ENCODE measurements at regions not wholly inside any gene's neighbourhood (a gene's known extent, or its start where the extent isn't known, plus 50 kb on each side); places are given as distances from the start of the nearest gene placed in this dataset.

GRCh38 chr2:157149270-157149669 is 108.2 kb upstream of the GALNT5 start:
- no peaks in the 10 kb centered on the region for H3K27me3 Mint-ChIP-seq (ENCODE audit: insufficient read depth)
- H3K27ac Mint-ChIP-seq: no peak overlapping the region
- no peak for TF ChIP-seq CTCF (IDR thresholded peaks at IDR 0.05)
- H3K36me3 Mint-ChIP-seq (ENCODE audit: low read depth): no peaks in the 10 kb centered on the region
- peaks cover 31% of the 10 kb centered on the region for H3K4me1 Mint-ChIP-seq (ENCODE audit: low read depth)
- H3K9me3 Mint-ChIP-seq: no peaks in the 10 kb centered on the region
- H3K4me3 Mint-ChIP-seq: no peak overlapping the region
- DNase-seq: no peak

GRCh38 chr2:157150747-157151146 is 106.8 kb upstream of the GALNT5 start:
- no peak for TF ChIP-seq CTCF (IDR thresholded peaks at IDR 0.05)
- Mint-ChIP-seq H3K4me1 (ENCODE audit: low read depth) (peaks cover 31% of the 10 kb centered on the region), H3K27me3 (ENCODE audit: insufficient read depth) (no peaks in the 10 kb centered on the region), H3K9me3 (no peaks in the 10 kb centered on the region), H3K27ac (peak overlapping the region; percentile 17; the same call in 1 of the 2 replicates), H3K4me3 (peak overlapping the region; percentile 40; the same call in 1 of the 2 replicates), H3K36me3 (ENCODE audit: low read depth) (no peaks in the 10 kb centered on the region)
- DNase-seq: no peak

GRCh38 chr2:157152362-157152761 is 105.1 kb upstream of the GALNT5 start:
- H3K4me3 Mint-ChIP-seq: no peak overlapping the region
- no peaks in the 10 kb centered on the region for H3K9me3 Mint-ChIP-seq
- peaks cover 31% of the 10 kb centered on the region for H3K4me1 Mint-ChIP-seq (ENCODE audit: low read depth)
- no peaks in the 10 kb centered on the region for H3K36me3 Mint-ChIP-seq (ENCODE audit: low read depth)
- H3K27ac Mint-ChIP-seq: no peak overlapping the region; the same call in 1 of the 2 replicates
- no peaks in the 10 kb centered on the region for H3K27me3 Mint-ChIP-seq (ENCODE audit: insufficient read depth)
- no peak for TF ChIP-seq CTCF (IDR thresholded peaks at IDR 0.05)
- DNase-seq: no peak

GRCh38 chr2:157155992-157156391 is 101.5 kb upstream of the GALNT5 start:
- Mint-ChIP-seq H3K27me3 (ENCODE audit: insufficient read depth) (peaks cover 2% of the 10 kb centered on the region; the same call in 1 of the 2 replicates), H3K9me3 (no peaks in the 10 kb centered on the region), H3K4me1 (ENCODE audit: low read depth) (peaks cover 17% of the 10 kb centered on the region), H3K27ac (no peak overlapping the region), H3K36me3 (ENCODE audit: low read depth) (no peaks in the 10 kb centered on the region), H3K4me3 (no peak overlapping the region)
- no peak for DNase-seq
- TF ChIP-seq CTCF (IDR thresholded peaks at IDR 0.05): no peak

GRCh38 chr2:157158111-157158510 is 99.4 kb upstream of the GALNT5 start:
- Mint-ChIP-seq H3K36me3 (ENCODE audit: low read depth) (no peaks in the 10 kb centered on the region), H3K4me1 (ENCODE audit: low read depth) (peaks cover 13% of the 10 kb centered on the region), H3K27me3 (ENCODE audit: insufficient read depth) (peaks cover 2% of the 10 kb centered on the region; the same call in 1 of the 2 replicates), H3K27ac (no peak overlapping the region), H3K9me3 (no peaks in the 10 kb centered on the region), H3K4me3 (no peak overlapping the region)
- TF ChIP-seq CTCF (IDR thresholded peaks at IDR 0.05): no peak
- no peak for DNase-seq
